PC-3 (cell line): ENCODE measurements at regions not wholly inside any gene's neighbourhood (a gene's known extent, or its start where the extent isn't known, plus 50 kb on each side); places are given as distances from the start of the nearest gene placed in this dataset.

Experiments
- EZH2 ChIP-seq: fragments of 300-600 bp; sonication (generic); IDR thresholded peaks from one replicate; pipeline ENCODE4 v1.6.1; 2017; ENCODE audit warnings: antibody characterized with exemption, mild to moderate bottlenecking, low read length; ENCODE audit not compliant: unreplicated experiment
- EZH2phosphoT487 ChIP-seq: fragments of 300-600 bp; sonication (generic); IDR thresholded peaks from 2 replicates; pipeline ENCODE4 v1.6.1; 2018; ENCODE audit warnings: mild to moderate bottlenecking, antibody characterized with exemption, low read length, borderline replicate concordance
- TF ChIP-seq, protein P1 (sequence below): fragments of 300-600 bp; sonication (generic); conservative IDR thresholded peaks from 2 replicates; pipeline ENCODE4 v1.5.1; 2017; ENCODE audit warnings: antibody characterized with exemption, low read depth, mild to moderate bottlenecking, low read length

DNA sequence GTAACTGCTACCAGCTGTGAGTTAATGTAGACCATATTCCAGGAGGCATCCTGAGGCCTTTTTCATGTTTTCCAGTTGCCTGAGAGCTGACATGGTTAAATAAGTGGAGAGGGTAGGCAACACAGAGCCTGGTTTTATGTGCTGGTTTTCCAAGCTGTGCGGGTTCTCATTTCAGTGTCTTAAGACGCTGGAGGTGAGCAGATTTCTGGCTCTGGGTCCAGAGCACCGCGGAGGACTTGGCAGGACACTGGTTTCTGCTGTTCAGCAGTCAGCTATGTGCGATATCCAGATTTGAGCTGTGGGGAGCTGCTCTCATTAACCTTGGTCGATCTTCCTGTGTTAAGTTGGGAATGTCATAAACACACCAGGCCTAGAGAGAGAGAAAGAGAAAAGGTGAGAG lies 680.8 kb downstream of the BCL11B start:
- TF ChIP-seq, protein P1, sequence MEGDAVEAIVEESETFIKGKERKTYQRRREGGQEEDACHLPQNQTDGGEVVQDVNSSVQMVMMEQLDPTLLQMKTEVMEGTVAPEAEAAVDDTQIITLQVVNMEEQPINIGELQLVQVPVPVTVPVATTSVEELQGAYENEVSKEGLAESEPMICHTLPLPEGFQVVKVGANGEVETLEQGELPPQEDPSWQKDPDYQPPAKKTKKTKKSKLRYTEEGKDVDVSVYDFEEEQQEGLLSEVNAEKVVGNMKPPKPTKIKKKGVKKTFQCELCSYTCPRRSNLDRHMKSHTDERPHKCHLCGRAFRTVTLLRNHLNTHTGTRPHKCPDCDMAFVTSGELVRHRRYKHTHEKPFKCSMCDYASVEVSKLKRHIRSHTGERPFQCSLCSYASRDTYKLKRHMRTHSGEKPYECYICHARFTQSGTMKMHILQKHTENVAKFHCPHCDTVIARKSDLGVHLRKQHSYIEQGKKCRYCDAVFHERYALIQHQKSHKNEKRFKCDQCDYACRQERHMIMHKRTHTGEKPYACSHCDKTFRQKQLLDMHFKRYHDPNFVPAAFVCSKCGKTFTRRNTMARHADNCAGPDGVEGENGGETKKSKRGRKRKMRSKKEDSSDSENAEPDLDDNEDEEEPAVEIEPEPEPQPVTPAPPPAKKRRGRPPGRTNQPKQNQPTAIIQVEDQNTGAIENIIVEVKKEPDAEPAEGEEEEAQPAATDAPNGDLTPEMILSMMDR = no peak
- no peak for TF ChIP-seq EZH2
- no peak for TF ChIP-seq EZH2phosphoT487
